ENCODE measurements at regions not wholly inside any gene's neighbourhood (a gene's known extent, or its start where the extent isn't known, plus 50 kb on each side); places are given as distances from the start of the nearest gene placed in this dataset.

- peaks cover 0 to 38% (median 19%) of the 10 kb centered on the region in 4 donors for H3K4me1 ChIP-seq
- intact Hi-C loops (cut with DNase I) = loop anchor here in 1 of 2 donors (10.0 kb wide), 1 partner anchor 167 kb away; no protein-coding TSS in a partner anchor
- H3K27me3 ChIP-seq = no peaks in the 10 kb centered on the region
- H3K9me3 ChIP-seq = no peaks in the 10 kb centered on the region
- H3K4me3 ChIP-seq = peak overlapping the region; percentile 29 to 47 (median 42)
- peak overlapping the region; percentile 76 to 95 (median 87) for H3K27ac ChIP-seq
- ATAC-seq (peak; percentile 6 to 50 (median 40)), DNase-seq (peak; percentile 74 to 87 (median 86))
- no peaks in the 10 kb centered on the region for H3K36me3 ChIP-seq
- TF ChIP-seq CTCF (IDR thresholded peaks at IDR 0.05) (no peak), POLR2A (IDR thresholded peaks at IDR 0.05) (no peak)
- WGBS (ENCODE audit: insufficient coverage, low coverage, low lambda C conversion rate, missing lambda C conversion rate) = 10% methylated on average over 8 of the region's 47 CpGs
These were observed 50.0 kb downstream of the NCOR2 start for GRCh38 chr12:124517260-124518050.

GRCh38 chr12:124516850-124517249 lies 50.6 kb downstream of the NCOR2 start:
- Histone ChIP-seq H3K9me3 (no peaks in the 10 kb centered on the region), H3K27ac (peak overlapping the region in 2 of 3 donors; percentile 87 to 95), H3K4me3 (peak overlapping the region; percentile 29 to 47 (median 42)), H3K4me1 (peaks cover 0 to 38% (median 19%) of the 10 kb centered on the region in 4 donors), H3K36me3 (no peaks in the 10 kb centered on the region), H3K27me3 (no peaks in the 10 kb centered on the region)
- no peak for DNase-seq
- 56% methylated on average over 3 of the region's 6 CpGs for whole genome bisulfite sequencing (ENCODE audit: insufficient coverage, low coverage, low lambda C conversion rate, missing lambda C conversion rate)
- intact Hi-C loops (cut with DNase I) = loop anchor here in 1 of 2 donors (10.0 kb wide), 1 partner anchor 168 kb away; no protein-coding TSS in a partner anchor
- TF ChIP-seq CTCF (IDR thresholded peaks at IDR 0.05) (no peak), POLR2A (IDR thresholded peaks at IDR 0.05) (no peak)
- ATAC-seq = no peak

- TF ChIP-seq POLR2A (IDR thresholded peaks at IDR 0.05) (no peak), CTCF (IDR thresholded peaks at IDR 0.05) (no peak)
- intact Hi-C loops (cut with DNase I) = loop anchor here in 1 of 2 donors (10.0 kb wide), 1 partner anchor 169 kb away; no protein-coding TSS in a partner anchor
- WGBS (ENCODE audit: insufficient coverage, low coverage, low lambda C conversion rate, missing lambda C conversion rate) = no CpG with 5 or more reads among the region's 15 CpGs
- DNase-seq (no peak), ATAC-seq (no peak)
- Histone ChIP-seq H3K27ac (no peak overlapping the region), H3K36me3 (no peaks in the 10 kb centered on the region), H3K4me1 (peaks cover 0 to 38% (median 18%) of the 10 kb centered on the region in 4 donors), H3K27me3 (no peaks in the 10 kb centered on the region), H3K4me3 (no peak overlapping the region), H3K9me3 (no peaks in the 10 kb centered on the region)
These were observed 51.4 kb downstream of the NCOR2 start for GRCh38 chr12:124515981-124516380.

GRCh38 chr12:124514996-124515932 lies 52.1 kb downstream of the NCOR2 start:
- H3K27ac ChIP-seq = no peak overlapping the region
- intact Hi-C loops (cut with DNase I) = loop anchor here in 1 of 2 donors (10.0 kb wide), 1 partner anchor 170 kb away; no protein-coding TSS in a partner anchor
- H3K4me1 ChIP-seq = peaks cover 0 to 33% (median 15%) of the 10 kb centered on the region in 4 donors
- no peaks in the 10 kb centered on the region for H3K9me3 ChIP-seq
- DNase-seq = no peak
- H3K27me3 ChIP-seq = no peaks in the 10 kb centered on the region
- H3K4me3 ChIP-seq = no peak overlapping the region
- TF ChIP-seq CTCF (IDR thresholded peaks at IDR 0.05) (no peak), POLR2A (IDR thresholded peaks at IDR 0.05) (no peak)
- WGBS (ENCODE audit: insufficient coverage, low coverage, low lambda C conversion rate, missing lambda C conversion rate) = 89% methylated on average over 11 of the region's 19 CpGs
- no peak for ATAC-seq
- H3K36me3 ChIP-seq = no peaks in the 10 kb centered on the region

Data from right lobe of liver (tissue), 6 donors.